ENCODE measurements at regions not wholly inside any gene's neighbourhood (a gene's known extent, or its start where the extent isn't known, plus 50 kb on each side); places are given as distances from the start of the nearest gene placed in this dataset.

DNA sequence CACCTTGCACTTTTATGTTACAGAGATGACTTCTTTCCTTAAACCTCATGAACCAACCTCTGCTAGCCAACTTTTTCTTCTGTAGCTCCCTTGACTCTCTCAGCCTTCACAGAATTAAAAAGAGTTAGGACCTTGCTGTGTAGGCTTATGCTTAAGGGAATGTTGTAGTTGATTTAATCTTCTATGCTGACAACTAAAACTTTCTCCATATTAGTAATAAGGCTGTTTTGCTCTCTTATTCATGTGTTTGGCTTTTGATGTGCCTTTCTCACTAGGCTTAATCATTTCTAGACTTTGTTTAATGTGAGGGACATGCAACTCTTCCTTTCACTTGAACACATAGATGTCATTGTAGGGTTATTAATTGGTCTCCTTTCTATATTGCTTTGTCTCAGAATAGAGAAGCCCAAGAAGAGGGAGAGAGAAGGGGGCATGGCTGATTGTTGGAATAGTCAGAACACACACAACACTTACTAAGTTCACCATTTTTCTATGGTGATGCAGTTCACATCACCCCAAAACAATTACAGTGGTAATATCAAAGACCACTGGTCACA lies 509.5 kb downstream of the UQCRFS1 start:
- H3K27ac ChIP-seq, result no peak overlapping the region
- no peaks in the 10 kb centered on the region for H3K36me3 ChIP-seq
- H3K27me3 ChIP-seq, result no peaks in the 10 kb centered on the region
- H3K9me3 ChIP-seq, result no peaks in the 10 kb centered on the region
- no peaks in the 10 kb centered on the region for H3K4me1 ChIP-seq
- DNase-seq, result no peak
- no peak overlapping the region for H3K4me3 ChIP-seq
- no peak for ATAC-seq
- TF ChIP-seq, protein P1, sequence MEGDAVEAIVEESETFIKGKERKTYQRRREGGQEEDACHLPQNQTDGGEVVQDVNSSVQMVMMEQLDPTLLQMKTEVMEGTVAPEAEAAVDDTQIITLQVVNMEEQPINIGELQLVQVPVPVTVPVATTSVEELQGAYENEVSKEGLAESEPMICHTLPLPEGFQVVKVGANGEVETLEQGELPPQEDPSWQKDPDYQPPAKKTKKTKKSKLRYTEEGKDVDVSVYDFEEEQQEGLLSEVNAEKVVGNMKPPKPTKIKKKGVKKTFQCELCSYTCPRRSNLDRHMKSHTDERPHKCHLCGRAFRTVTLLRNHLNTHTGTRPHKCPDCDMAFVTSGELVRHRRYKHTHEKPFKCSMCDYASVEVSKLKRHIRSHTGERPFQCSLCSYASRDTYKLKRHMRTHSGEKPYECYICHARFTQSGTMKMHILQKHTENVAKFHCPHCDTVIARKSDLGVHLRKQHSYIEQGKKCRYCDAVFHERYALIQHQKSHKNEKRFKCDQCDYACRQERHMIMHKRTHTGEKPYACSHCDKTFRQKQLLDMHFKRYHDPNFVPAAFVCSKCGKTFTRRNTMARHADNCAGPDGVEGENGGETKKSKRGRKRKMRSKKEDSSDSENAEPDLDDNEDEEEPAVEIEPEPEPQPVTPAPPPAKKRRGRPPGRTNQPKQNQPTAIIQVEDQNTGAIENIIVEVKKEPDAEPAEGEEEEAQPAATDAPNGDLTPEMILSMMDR (IDR thresholded peaks at IDR 0.05), result no peak
- TF ChIP-seq POLR2A (IDR thresholded peaks at IDR 0.05), result no peak
- intact Hi-C loops (cut with DNase I), result no loop called here

DNA sequence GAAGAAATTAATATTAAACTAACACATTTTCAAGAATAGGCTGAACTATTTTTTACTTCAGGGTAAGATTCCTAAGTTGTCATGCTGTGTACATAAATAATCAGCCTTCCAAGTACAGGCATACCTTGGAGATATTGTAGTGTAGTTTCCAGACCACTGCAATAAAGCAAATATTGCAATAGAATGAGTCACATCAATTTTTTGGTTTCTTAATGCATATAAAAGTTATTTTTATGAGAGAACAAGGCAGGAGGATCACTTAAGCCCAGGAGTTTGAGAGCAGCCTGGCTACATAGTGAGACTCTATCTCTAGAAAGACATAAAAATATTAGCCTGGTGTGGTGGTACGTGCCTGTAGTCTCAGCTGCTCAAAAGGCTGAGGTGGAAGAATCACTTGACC lies 511.5 kb downstream of the UQCRFS1 start:
- Histone ChIP-seq H3K27me3 (no peaks in the 10 kb centered on the region), H3K4me3 (no peak overlapping the region), H3K9me3 (no peaks in the 10 kb centered on the region), H3K36me3 (no peaks in the 10 kb centered on the region), H3K4me1 (no peaks in the 10 kb centered on the region), H3K27ac (no peak overlapping the region)
- WGBS (ENCODE audit: insufficient coverage, low coverage, low lambda C conversion rate, missing lambda C conversion rate), result 46% methylated on average over 1 of the region's 1 CpG
- DNase-seq (no peak), ATAC-seq (no peak)
- no peak for TF ChIP-seq POLR2A (IDR thresholded peaks at IDR 0.05)
- TF ChIP-seq, protein P1 (IDR thresholded peaks at IDR 0.05), result no peak
- intact Hi-C loops (cut with DNase I), result no loop called here

- no peaks in the 10 kb centered on the region for H3K36me3 ChIP-seq
- no peak overlapping the region for H3K4me3 ChIP-seq
- H3K27ac ChIP-seq, result no peak overlapping the region
- H3K27me3 ChIP-seq, result no peaks in the 10 kb centered on the region
- H3K9me3 ChIP-seq, result no peaks in the 10 kb centered on the region
- intact Hi-C loops (cut with DNase I), result no loop called here
- no peak for ATAC-seq
- 47% methylated on average over 4 of the region's 4 CpGs for WGBS (ENCODE audit: insufficient coverage, low coverage, low lambda C conversion rate, missing lambda C conversion rate)
- no peak for DNase-seq
- TF ChIP-seq POLR2A (IDR thresholded peaks at IDR 0.05), result no peak
- TF ChIP-seq, protein P1 (IDR thresholded peaks at IDR 0.05), result no peak
- no peaks in the 10 kb centered on the region for H3K4me1 ChIP-seq
Observed at GRCh38 chr19:28700176-28700575, 512.8 kb downstream of the UQCRFS1 start.

GRCh38 chr19:28697308-28697707 lies 515.6 kb downstream of the UQCRFS1 start:
- WGBS (ENCODE audit: insufficient coverage, low coverage, low lambda C conversion rate, missing lambda C conversion rate), result 57% methylated on average over 1 of the region's 1 CpG
- intact Hi-C loops (cut with DNase I), result no loop called here

More at GRCh38 chr19:28697308-28697707, 515.6 kb downstream of the UQCRFS1 start:
- Histone ChIP-seq H3K4me1 (no peaks in the 10 kb centered on the region), H3K9me3 (no peaks in the 10 kb centered on the region), H3K4me3 (no peak overlapping the region), H3K27me3 (no peaks in the 10 kb centered on the region), H3K27ac (no peak overlapping the region), H3K36me3 (no peaks in the 10 kb centered on the region)
- ATAC-seq, result no peak
- TF ChIP-seq, protein P1 (IDR thresholded peaks at IDR 0.05), result no peak
- TF ChIP-seq POLR2A (IDR thresholded peaks at IDR 0.05), result no peak
- no peak for DNase-seq
